A549 (cell line): ENCODE measurements at regions not wholly inside any gene's neighbourhood (a gene's known extent, or its start where the extent isn't known, plus 50 kb on each side); places are given as distances from the start of the nearest gene placed in this dataset.

ENCODE experiments used
- ATAC-seq, 2 experiments: fragments of 200-7000 bp in 1 of 2; fragments of >200 bp in 1 of 2; cut with Nextera tagmentation in 1 of 2; cut with Tn5 transposase in 1 of 2; 3 replicates each; pipeline versions ENCODE4 v1.8.0 to v1.9.1; 2018 to 2020; ENCODE audit warnings: mild to moderate bottlenecking in 1 of 2, moderate library complexity in 1 of 2
- CTCF ChIA-PET: fragments of 300-600 bp; sonication (Branson Sonifier 250); formaldehyde crosslinking; extraction: SDS; loops from one replicate; lab custom pipeline; 2021; ENCODE audit warnings: antibody characterized with exemption, inconsistent platforms; lab: Yijun Ruan, JAX
- POLR2A ChIA-PET: fragments of 350-600 bp; formaldehyde crosslinking; extraction: SDS; loops from one replicate; lab custom pipeline; 2021; ENCODE audit warnings: antibody characterized with exemption, inconsistent platforms; lab: Yijun Ruan, JAX
- DNase-seq, 2 experiments: peaks; one replicate each; pipeline versions ENCODE4 v3.0.0 to v3.0.0-alpha.2; 2011 to 2016; ENCODE audit warnings: low read depth in 1 of 2, low spot score in 1 of 2
- FAIRE-seq: peaks from 2 replicates; lab custom pipeline; 2011; peaks lifted over from hg19 to GRCh38; lab: Jason Lieb, UNC
- H3K27ac ChIP-seq, 2 experiments: fragments of >200 bp; sonication (Bioruptor Twin); formaldehyde crosslinking; 3 replicates each; pipeline ENCODE4 v1.5.1; 2016 to 2017
- H3K4me1 ChIP-seq: fragments of >200 bp; sonication (Bioruptor Twin); formaldehyde crosslinking; 3 replicates; pipeline ENCODE4 v1.6.1; 2016
- H3K4me2 ChIP-seq: fragments of >200 bp; sonication (Bioruptor Twin); formaldehyde crosslinking; 3 replicates; pipeline ENCODE4 v1.6.1; 2016
- H3K4me3 ChIP-seq: fragments of >200 bp; sonication (Bioruptor Twin); formaldehyde crosslinking; 3 replicates; pipeline ENCODE4 v1.5.1; 2016
- H3K9me3 ChIP-seq: fragments of >200 bp; sonication (Bioruptor Twin); formaldehyde crosslinking; 3 replicates; pipeline ENCODE4 v1.6.1; 2016
- ATOH8 ChIP-seq: fragments of 250-450 bp; sonication (Bioruptor Pico); IDR thresholded peaks from 2 replicates; pipeline ENCODE4 v1.5.0; 2020; ENCODE audit warnings: low read depth, mild to moderate bottlenecking, moderate library complexity
- CBX2 ChIP-seq: fragments of 200-600 bp; sonication (generic); IDR thresholded peaks from 2 replicates; pipeline ENCODE4 v1.6.1; 2016; ENCODE audit warnings: low read depth, mild to moderate bottlenecking, borderline replicate concordance
- CTCF ChIP-seq: fragments of >200 bp; sonication (Bioruptor Twin); formaldehyde crosslinking; IDR thresholded peaks from 3 replicates; pipeline ENCODE4 v1.5.1; 2016
- EHMT2 ChIP-seq: fragments of 200-600 bp; sonication (generic); IDR thresholded peaks from 2 replicates; pipeline ENCODE4 v1.6.1; 2016; ENCODE audit warnings: antibody characterized with exemption, low read depth, mild to moderate bottlenecking, moderate library complexity
- EP300 ChIP-seq, 2 experiments: fragments of >200 bp; sonication (Bioruptor Twin); formaldehyde crosslinking; IDR thresholded peaks; 2 replicates in 1 of 2; 3 replicates in 1 of 2; pipeline ENCODE4 v1.6.1; 2016 to 2017
- ESRRA ChIP-seq: fragments of 150-350 bp; IDR thresholded peaks from 2 replicates; pipeline ENCODE4 v1.6.1; 2014; ENCODE audit warnings: mild to moderate bottlenecking, low read length, borderline replicate concordance
- FOSB ChIP-seq: fragments of 250-450 bp; sonication (Bioruptor Pico); IDR thresholded peaks from 2 replicates; pipeline ENCODE4 v1.5.0; 2020; ENCODE audit warnings: mild to moderate bottlenecking, moderate library complexity
- FOXS1 ChIP-seq: fragments of 250-450 bp; sonication (Bioruptor Pico); IDR thresholded peaks from 2 replicates; pipeline ENCODE4 v1.5.0; 2020; ENCODE audit warnings: mild to moderate bottlenecking, moderate library complexity
- GATA3 ChIP-seq: IDR thresholded peaks from 2 replicates; pipeline ENCODE4 v1.6.1; 2012; ENCODE audit warnings: borderline replicate concordance
- HES2 ChIP-seq: fragments of >200 bp; sonication (Bioruptor Twin); formaldehyde crosslinking; IDR thresholded peaks from 2 replicates; pipeline ENCODE4 v1.6.1; 2016
- HEYL ChIP-seq: fragments of 250-450 bp; sonication (Bioruptor Pico); IDR thresholded peaks from 2 replicates; pipeline ENCODE4 v1.8.0; 2021; ENCODE audit warnings: mild to moderate bottlenecking, moderate library complexity
- KDM1A ChIP-seq: fragments of 200-600 bp; sonication (generic); IDR thresholded peaks from 2 replicates; pipeline ENCODE4 v1.6.1; 2016; ENCODE audit warnings: low read depth, mild to moderate bottlenecking
- MAX ChIP-seq: IDR thresholded peaks from 2 replicates; pipeline ENCODE4 v1.6.1; 2012
- POLR2A ChIP-seq: IDR thresholded peaks from 2 replicates; pipeline ENCODE4 v1.6.1; 2012; ENCODE audit warnings: mild to moderate bottlenecking, low read length
- RAD21 ChIP-seq, 2 experiments: fragments of >200 bp in 1 of 2; sonication (Bioruptor Twin) in 1 of 2; formaldehyde crosslinking in 1 of 2; IDR thresholded peaks in 1 of 2; conservative IDR thresholded peaks in 1 of 2; 2 replicates in 1 of 2; 3 replicates in 1 of 2; pipeline ENCODE4 v1.6.1; 2012 to 2018; ENCODE audit warnings: inconsistent platforms in 1 of 2
- RCOR1 ChIP-seq: fragments of 150-350 bp; IDR thresholded peaks from 2 replicates; pipeline ENCODE4 v1.6.1; 2014; ENCODE audit warnings: antibody characterized with exemption, low read length, low read depth
- TP53 ChIP-seq: fragments of 250-450 bp; sonication (Bioruptor Pico); IDR thresholded peaks from 2 replicates; pipeline ENCODE4 v1.5.0; 2021; ENCODE audit warnings: mild to moderate bottlenecking, moderate library complexity
- USF2 ChIP-seq: fragments of 450-650 bp; IDR thresholded peaks from 2 replicates; pipeline ENCODE4 v1.6.1; 2014; ENCODE audit warnings: antibody characterized with exemption
- ZNF302 ChIP-seq: fragments of 250-450 bp; sonication (Bioruptor Pico); IDR thresholded peaks from 2 replicates; pipeline ENCODE4 v1.9.0; 2021; ENCODE audit warnings: inconsistent platforms, mild to moderate bottlenecking, moderate library complexity
- WGBS: methylation state at CpG from one replicate; pipeline ENCODE4 v1.1.6; 2017; ENCODE audit errors: missing lambda C conversion rate; 5-methylcytosine and 5-hydroxymethylcytosine counted together

- 1% methylated on average over 2 of the region's 2 CpGs for WGBS
Measured at GRCh38 chr5:168155585-168155984, 135.9 kb upstream of the WWC1 start.

GRCh38 chr5:168156170-168156569, 135.3 kb upstream of the WWC1 start:
- ATAC-seq = no peak
- ChIA-PET CTCF (interaction anchor here (0.6 kb wide), 1 partner anchor 992 kb away, joined by 4 read pairs; no protein-coding TSS in a partner anchor), POLR2A (no interaction called here)

More at GRCh38 chr5:168155585-168155984, 135.9 kb upstream of the WWC1 start:
- peaks cover under 1% of the 10 kb centered on the region; the same call in 2 of the 3 replicates for H3K9me3 ChIP-seq
- no peak for TF ChIP-seq KDM1A
- no peak for TF ChIP-seq ZNF302 (CRISPR knock-in tag)
- TF ChIP-seq RAD21 (conservative IDR thresholded peaks at IDR 0.05 in 1 of 2, IDR thresholded peaks at IDR 0.05 in 1 of 2) = no peak
- no peak for TF ChIP-seq POLR2A
- no peak for TF ChIP-seq CBX2
- TF ChIP-seq ATOH8 (CRISPR knock-in tag) = no peak
- no peak for TF ChIP-seq TP53 (CRISPR knock-in tag)
- TF ChIP-seq MAX = no peak
- no peak overlapping the region for H3K4me2 ChIP-seq
- no peaks in the 10 kb centered on the region for H3K4me1 ChIP-seq
- CTCF ChIA-PET = interaction anchor here (0.6 kb wide), 2 partner anchors 81 to 993 kb away, joined by 3 to 4 read pairs; no protein-coding TSS in a partner anchor
- POLR2A ChIA-PET = no interaction called here
- no peak for FAIRE-seq
- H3K27ac ChIP-seq = no peak overlapping the region
- ATAC-seq = no peak
- DNase-seq = no peak
- no peak overlapping the region for H3K4me3 ChIP-seq

GRCh38 chr5:168157141-168157540, 134.3 kb upstream of the WWC1 start:
- Histone ChIP-seq H3K4me1 (no peaks in the 10 kb centered on the region), H3K4me2 (no peak overlapping the region), H3K4me3 (no peak overlapping the region), H3K9me3 (no peaks in the 10 kb centered on the region; the same call in 2 of the 3 replicates), H3K27ac (no peak overlapping the region)
- DNase-seq (no peak), ATAC-seq (no peak), FAIRE-seq (no peak)
- WGBS = 48% methylated on average over 2 of the region's 2 CpGs
- TF ChIP-seq EP300 (IDR thresholded peaks at IDR 0.05) (no peak), HES2 (no peak), USF2 (no peak), FOXS1 (no peak), CTCF (no peak)
- ChIA-PET POLR2A (no interaction called here), CTCF (interaction anchor here (0.5 to 0.9 kb wide), 2 partner anchors 63 to 593 kb away, joined by 3 to 4 read pairs; no protein-coding TSS in a partner anchor)

More at GRCh38 chr5:168156170-168156569, 135.3 kb upstream of the WWC1 start:
- Histone ChIP-seq H3K4me3 (no peak overlapping the region), H3K9me3 (no peaks in the 10 kb centered on the region; the same call in 2 of the 3 replicates), H3K4me1 (no peaks in the 10 kb centered on the region), H3K27ac (no peak overlapping the region), H3K4me2 (no peak overlapping the region)
- WGBS = 0% methylated on average over 1 of the region's 1 CpG
- no peak for TF ChIP-seq FOSB (CRISPR knock-in tag)
- no peak for TF ChIP-seq TP53 (CRISPR knock-in tag)
- TF ChIP-seq EHMT2 = no peak
- TF ChIP-seq ZNF302 (CRISPR knock-in tag) = no peak
- no peak for TF ChIP-seq HEYL
- TF ChIP-seq RCOR1 = no peak
- no peak for TF ChIP-seq FOXS1
- no peak for TF ChIP-seq ESRRA
- TF ChIP-seq GATA3 = no peak
- no peak for TF ChIP-seq USF2
- FAIRE-seq (no peak), DNase-seq (no peak)
